Gastrocnemius medialis (tissue), 4 donors: ENCODE measurements at regions not wholly inside any gene's neighbourhood (a gene's known extent, or its start where the extent isn't known, plus 50 kb on each side); places are given as distances from the start of the nearest gene placed in this dataset.

Experiments used
- POLR2A ChIP-seq, 2 donors: fragments of 450-650 bp; IDR thresholded peaks; one replicate each; pipeline ENCODE4 v1.6.1; 2017; ENCODE audit warnings: antibody characterized with exemption in 2 of 2, mild to moderate bottlenecking in 2 of 2, moderate library complexity in 2 of 2
- TF ChIP-seq, protein P1 (sequence below), 5 experiments: fragments of 450-650 bp in 3 of 5; fragments of 200-600 bp in 2 of 5; sonication (generic) in 2 of 5; IDR thresholded peaks in 4 of 5; conservative IDR thresholded peaks in 1 of 5; 1 replicate in 4 of 5; 2 replicates in 1 of 5; pipeline ENCODE4 v1.5.1; 2016 to 2019; ENCODE audit warnings: antibody characterized with exemption in 5 of 5, mild to moderate bottlenecking in 3 of 5, moderate library complexity in 3 of 5

DNA sequence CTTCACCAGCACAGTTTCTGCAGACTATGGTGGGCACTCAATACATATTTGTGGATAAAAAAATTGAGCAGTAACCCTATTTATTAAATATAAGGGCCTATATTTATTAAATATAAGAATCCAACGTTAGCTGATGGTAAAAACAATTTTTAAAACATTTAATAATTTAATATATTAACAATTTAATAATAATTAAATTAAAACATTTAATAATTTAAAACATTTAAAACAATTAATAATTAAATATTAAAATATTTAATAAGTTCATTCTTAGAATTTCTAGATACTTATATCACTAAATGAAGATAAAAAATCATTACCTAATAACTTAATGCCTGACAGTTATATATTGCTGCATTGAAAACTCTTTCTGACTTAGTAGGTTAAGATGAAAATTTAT is 880.2 kb upstream of the EPHA6 start:
- TF ChIP-seq POLR2A (IDR thresholded peaks at IDR 0.05) = no peak
- TF ChIP-seq, protein P1, sequence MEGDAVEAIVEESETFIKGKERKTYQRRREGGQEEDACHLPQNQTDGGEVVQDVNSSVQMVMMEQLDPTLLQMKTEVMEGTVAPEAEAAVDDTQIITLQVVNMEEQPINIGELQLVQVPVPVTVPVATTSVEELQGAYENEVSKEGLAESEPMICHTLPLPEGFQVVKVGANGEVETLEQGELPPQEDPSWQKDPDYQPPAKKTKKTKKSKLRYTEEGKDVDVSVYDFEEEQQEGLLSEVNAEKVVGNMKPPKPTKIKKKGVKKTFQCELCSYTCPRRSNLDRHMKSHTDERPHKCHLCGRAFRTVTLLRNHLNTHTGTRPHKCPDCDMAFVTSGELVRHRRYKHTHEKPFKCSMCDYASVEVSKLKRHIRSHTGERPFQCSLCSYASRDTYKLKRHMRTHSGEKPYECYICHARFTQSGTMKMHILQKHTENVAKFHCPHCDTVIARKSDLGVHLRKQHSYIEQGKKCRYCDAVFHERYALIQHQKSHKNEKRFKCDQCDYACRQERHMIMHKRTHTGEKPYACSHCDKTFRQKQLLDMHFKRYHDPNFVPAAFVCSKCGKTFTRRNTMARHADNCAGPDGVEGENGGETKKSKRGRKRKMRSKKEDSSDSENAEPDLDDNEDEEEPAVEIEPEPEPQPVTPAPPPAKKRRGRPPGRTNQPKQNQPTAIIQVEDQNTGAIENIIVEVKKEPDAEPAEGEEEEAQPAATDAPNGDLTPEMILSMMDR (IDR thresholded peaks at IDR 0.05 in 4 of 5, conservative IDR thresholded peaks at IDR 0.05 in 1 of 5) = no peak
